Fibroblast of pulmonary artery (primary cell): ENCODE measurements at regions not wholly inside any gene's neighbourhood (a gene's known extent, or its start where the extent isn't known, plus 50 kb on each side); places are given as distances from the start of the nearest gene placed in this dataset.

Experiments
- DNase-seq: peaks from one replicate; pipeline ENCODE4 v3.0.0-alpha.2; 2010; ENCODE audit warnings: low read depth
- H3K4me3 ChIP-seq: replicated peaks from 2 replicates; pipeline ENCODE4 v1.5.1; 2011; ENCODE audit warnings: low read depth, mild to moderate bottlenecking, control low read depth, low read length, moderate library complexity
- CTCF ChIP-seq: IDR thresholded peaks from 2 replicates; pipeline ENCODE4 v1.5.1; 2011; ENCODE audit warnings: mild to moderate bottlenecking, control low read depth, low read length, inconsistent platforms; ENCODE audit errors: missing control alignments

GRCh38 chr7:106375499-106375898 is 90.7 kb upstream of the NAMPT start:
- no peak for DNase-seq
- H3K4me3 ChIP-seq: no peak overlapping the region
- TF ChIP-seq CTCF: no peak

- TF ChIP-seq CTCF: no peak
- no peak overlapping the region for H3K4me3 ChIP-seq
- DNase-seq: no peak
Observed at GRCh38 chr7:106374437-106374836, 89.7 kb upstream of the NAMPT start.

GRCh38 chr7:106372595-106373318 is 88.0 kb upstream of the NAMPT start:
- no peak overlapping the region for H3K4me3 ChIP-seq
- DNase-seq: no peak
- TF ChIP-seq CTCF: no peak

- DNase-seq: no peak
- no peak overlapping the region for H3K4me3 ChIP-seq
- TF ChIP-seq CTCF: no peak
Observed at GRCh38 chr7:106372126-106372525, 87.3 kb upstream of the NAMPT start.

GRCh38 chr7:106371629-106372028 is 86.8 kb upstream of the NAMPT start:
- no peak for DNase-seq
- TF ChIP-seq CTCF: no peak
- H3K4me3 ChIP-seq: no peak overlapping the region

GRCh38 chr7:106370542-106370941 is 85.8 kb upstream of the NAMPT start:
- no peak overlapping the region for H3K4me3 ChIP-seq
- DNase-seq: no peak
- TF ChIP-seq CTCF: no peak

GRCh38 chr7:106369816-106370215 is 85.0 kb upstream of the NAMPT start:
- DNase-seq: no peak
- TF ChIP-seq CTCF: no peak
- no peak overlapping the region for H3K4me3 ChIP-seq
